ENCODE measurements at regions not wholly inside any gene's neighbourhood (a gene's known extent, or its start where the extent isn't known, plus 50 kb on each side); places are given as distances from the start of the nearest gene placed in this dataset.

GRCh38 chr6:14953836-14954235 is 292.0 kb upstream of the JARID2 start:
- H3K36me3 ChIP-seq (ENCODE audit: insufficient read depth, low read length): no peaks in the 10 kb centered on the region
- no peak overlapping the region for H3K9ac ChIP-seq (ENCODE audit: low read length)
- TF ChIP-seq, protein P1, sequence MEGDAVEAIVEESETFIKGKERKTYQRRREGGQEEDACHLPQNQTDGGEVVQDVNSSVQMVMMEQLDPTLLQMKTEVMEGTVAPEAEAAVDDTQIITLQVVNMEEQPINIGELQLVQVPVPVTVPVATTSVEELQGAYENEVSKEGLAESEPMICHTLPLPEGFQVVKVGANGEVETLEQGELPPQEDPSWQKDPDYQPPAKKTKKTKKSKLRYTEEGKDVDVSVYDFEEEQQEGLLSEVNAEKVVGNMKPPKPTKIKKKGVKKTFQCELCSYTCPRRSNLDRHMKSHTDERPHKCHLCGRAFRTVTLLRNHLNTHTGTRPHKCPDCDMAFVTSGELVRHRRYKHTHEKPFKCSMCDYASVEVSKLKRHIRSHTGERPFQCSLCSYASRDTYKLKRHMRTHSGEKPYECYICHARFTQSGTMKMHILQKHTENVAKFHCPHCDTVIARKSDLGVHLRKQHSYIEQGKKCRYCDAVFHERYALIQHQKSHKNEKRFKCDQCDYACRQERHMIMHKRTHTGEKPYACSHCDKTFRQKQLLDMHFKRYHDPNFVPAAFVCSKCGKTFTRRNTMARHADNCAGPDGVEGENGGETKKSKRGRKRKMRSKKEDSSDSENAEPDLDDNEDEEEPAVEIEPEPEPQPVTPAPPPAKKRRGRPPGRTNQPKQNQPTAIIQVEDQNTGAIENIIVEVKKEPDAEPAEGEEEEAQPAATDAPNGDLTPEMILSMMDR (IDR thresholded peaks at IDR 0.05; ENCODE audit: insufficient read depth, low read depth, low read length): no peak
- TF ChIP-seq EZH2 (IDR thresholded peaks at IDR 0.05; ENCODE audit: insufficient read depth, low read length): no peak
- peaks cover 2% of the 10 kb centered on the region for H3K9me3 ChIP-seq (ENCODE audit: insufficient read depth, low read depth, low read length)
- Mint-ChIP-seq H3K27me3 (ENCODE audit: low read depth, unreplicated experiment) (peaks cover 7% of the 10 kb centered on the region), H3K27ac (ENCODE audit: unreplicated experiment) (no peak overlapping the region), H3K9me3 (ENCODE audit: unreplicated experiment) (no peaks in the 10 kb centered on the region), H3K36me3 (ENCODE audit: low read depth, unreplicated experiment) (peaks cover 1% of the 10 kb centered on the region), H3K4me1 (ENCODE audit: low read depth, unreplicated experiment) (no peaks in the 10 kb centered on the region), H3K4me3 (ENCODE audit: unreplicated experiment) (no peak overlapping the region)
- no peaks in the 10 kb centered on the region for H4K20me1 ChIP-seq (ENCODE audit: insufficient read depth, low read length)
- no peaks in the 10 kb centered on the region for H3K4me1 ChIP-seq (ENCODE audit: insufficient read depth, low read length)
- DNase-seq (ENCODE audit: low read depth): no peak
- H3K4me2 ChIP-seq (ENCODE audit: low read length): no peak overlapping the region
- no peak for FAIRE-seq
- H3K4me3 ChIP-seq (ENCODE audit: insufficient read depth, low read depth, low read length): no peak overlapping the region
- no peaks in the 10 kb centered on the region for H3K79me2 ChIP-seq (ENCODE audit: insufficient read depth, low read length)
- H2AFZ ChIP-seq (ENCODE audit: low read depth, low read length): no peak overlapping the region
- no peak overlapping the region for H3K27ac ChIP-seq (ENCODE audit: low read depth, low read length)
- no peaks in the 10 kb centered on the region for H3K27me3 ChIP-seq (ENCODE audit: insufficient read depth, low read length)

- H4K20me1 ChIP-seq (ENCODE audit: insufficient read depth, low read length): no peaks in the 10 kb centered on the region
- peaks cover 1% of the 10 kb centered on the region for H3K36me3 Mint-ChIP-seq (ENCODE audit: low read depth, unreplicated experiment)
- no peak overlapping the region for H3K9ac ChIP-seq (ENCODE audit: low read length)
- no peak overlapping the region for H2AFZ ChIP-seq (ENCODE audit: low read depth, low read length)
- H3K27me3 Mint-ChIP-seq (ENCODE audit: low read depth, unreplicated experiment): no peaks in the 10 kb centered on the region
- DNase-seq (ENCODE audit: low read depth) (no peak), FAIRE-seq (no peak)
- no peaks in the 10 kb centered on the region for H3K27me3 ChIP-seq (ENCODE audit: insufficient read depth, low read length)
- H3K27ac ChIP-seq (ENCODE audit: low read depth, low read length): no peak overlapping the region
- H3K4me3 ChIP-seq (ENCODE audit: insufficient read depth, low read depth, low read length): no peak overlapping the region
- H3K9me3 Mint-ChIP-seq (ENCODE audit: unreplicated experiment): peaks cover 2% of the 10 kb centered on the region
- no peaks in the 10 kb centered on the region for H3K36me3 ChIP-seq (ENCODE audit: insufficient read depth, low read length)
- no peak overlapping the region for H3K4me2 ChIP-seq (ENCODE audit: low read length)
- no peaks in the 10 kb centered on the region for H3K4me1 Mint-ChIP-seq (ENCODE audit: low read depth, unreplicated experiment)
- H3K4me3 Mint-ChIP-seq (ENCODE audit: unreplicated experiment): no peak overlapping the region
- no peaks in the 10 kb centered on the region for H3K4me1 ChIP-seq (ENCODE audit: insufficient read depth, low read length)
- H3K27ac Mint-ChIP-seq (ENCODE audit: unreplicated experiment): no peak overlapping the region
- H3K9me3 ChIP-seq (ENCODE audit: insufficient read depth, low read depth, low read length): peaks cover 2% of the 10 kb centered on the region
- no peaks in the 10 kb centered on the region for H3K79me2 ChIP-seq (ENCODE audit: insufficient read depth, low read length)
- TF ChIP-seq EZH2 (IDR thresholded peaks at IDR 0.05; ENCODE audit: insufficient read depth, low read length): no peak
- TF ChIP-seq, protein P1 (IDR thresholded peaks at IDR 0.05; ENCODE audit: insufficient read depth, low read depth, low read length): no peak
These were observed 288.4 kb upstream of the JARID2 start for GRCh38 chr6:14957355-14958059.

GRCh38 chr6:14959324-14959885 is 286.5 kb upstream of the JARID2 start:
- TF ChIP-seq, protein P1 (IDR thresholded peaks at IDR 0.05; ENCODE audit: insufficient read depth, low read depth, low read length): no peak
- no peak for TF ChIP-seq EZH2 (IDR thresholded peaks at IDR 0.05; ENCODE audit: insufficient read depth, low read length)
- Histone ChIP-seq H3K9me3 (ENCODE audit: insufficient read depth, low read depth, low read length) (peaks cover 2% of the 10 kb centered on the region), H2AFZ (ENCODE audit: low read depth, low read length) (no peak overlapping the region), H3K36me3 (ENCODE audit: insufficient read depth, low read length) (no peaks in the 10 kb centered on the region), H3K79me2 (ENCODE audit: insufficient read depth, low read length) (no peaks in the 10 kb centered on the region), H3K27ac (ENCODE audit: low read depth, low read length) (no peak overlapping the region), H3K9ac (ENCODE audit: low read length) (no peak overlapping the region), H3K4me1 (ENCODE audit: insufficient read depth, low read length) (no peaks in the 10 kb centered on the region), H3K27me3 (ENCODE audit: insufficient read depth, low read length) (no peaks in the 10 kb centered on the region), H3K4me3 (ENCODE audit: insufficient read depth, low read depth, low read length) (no peak overlapping the region), H3K4me2 (ENCODE audit: low read length) (no peak overlapping the region), H4K20me1 (ENCODE audit: insufficient read depth, low read length) (no peaks in the 10 kb centered on the region)
- H3K36me3 Mint-ChIP-seq (ENCODE audit: low read depth, unreplicated experiment): peaks cover 1% of the 10 kb centered on the region
- DNase-seq (ENCODE audit: low read depth) (peak; percentile 83), FAIRE-seq (no peak)
- no peak overlapping the region for H3K4me3 Mint-ChIP-seq (ENCODE audit: unreplicated experiment)
- no peaks in the 10 kb centered on the region for H3K4me1 Mint-ChIP-seq (ENCODE audit: low read depth, unreplicated experiment)
- no peak overlapping the region for H3K27ac Mint-ChIP-seq (ENCODE audit: unreplicated experiment)
- H3K9me3 Mint-ChIP-seq (ENCODE audit: unreplicated experiment): peaks cover 2% of the 10 kb centered on the region
- no peaks in the 10 kb centered on the region for H3K27me3 Mint-ChIP-seq (ENCODE audit: low read depth, unreplicated experiment)
